Activated B cell treated with CpG ODN at 0.5 μM for 24 hours (primary cell): ENCODE measurements at regions not wholly inside any gene's neighbourhood (a gene's known extent, or its start where the extent isn't known, plus 50 kb on each side); places are given as distances from the start of the nearest gene placed in this dataset.

Experiments
- ATAC-seq: fragments of 200-7000 bp; cut with Tn5 transposase; one replicate; pipeline ENCODE4 v1.10.0; 2021; ENCODE audit warnings: low read depth, mild to moderate bottlenecking, moderate library complexity
- CTCF ChIA-PET: fragments of 350-600 bp; sonication (Branson Sonifier 250); formaldehyde crosslinking; loops from one replicate; lab custom pipeline; 2021; ENCODE audit warnings: antibody characterized with exemption; lab: Charles Lee
- POLR2A ChIA-PET: fragments of 350-600 bp; sonication (Branson Sonifier 250); formaldehyde crosslinking; loops from one replicate; lab custom pipeline; 2021; ENCODE audit warnings: antibody characterized with exemption; lab: Charles Lee
- DNase-seq: peaks from one replicate; pipeline ENCODE4 v3.0.0; 2022
- H3K27ac Mint-ChIP-seq: one replicate; pipeline ENCODE4 v1.8.0; 2020; ENCODE audit warnings: mixed read lengths
- H3K27me3 Mint-ChIP-seq: one replicate; pipeline ENCODE4 v1.8.0; 2021; ENCODE audit warnings: mixed read lengths
- H3K36me3 Mint-ChIP-seq: one replicate; pipeline ENCODE4 v1.8.0; 2021; ENCODE audit warnings: low read depth, mixed read lengths
- H3K4me1 Mint-ChIP-seq: one replicate; pipeline ENCODE4 v1.8.0; 2021; ENCODE audit warnings: mixed read lengths
- H3K4me3 Mint-ChIP-seq: one replicate; pipeline ENCODE4 v1.8.0; 2020; ENCODE audit warnings: mild to moderate bottlenecking, mixed read lengths
- H3K9me3 Mint-ChIP-seq: one replicate; pipeline ENCODE4 v1.8.0; 2020; ENCODE audit warnings: mixed read lengths
- CTCF ChIP-seq: fragments of 200-600 bp; IDR thresholded peaks from one replicate; pipeline ENCODE4 v1.8.0; 2022; ENCODE audit warnings: antibody characterized with exemption, mild to moderate bottlenecking
- intact Hi-C: fragments of 100-400 bp; cut with micrococcal nuclease; formaldehyde crosslinking; loops from one replicate; pipeline ENCODE4 v1.15.1; 2024

GRCh38 chr1:55820501-55820900 is 605.3 kb upstream of the USP24 start:
- Mint-ChIP-seq H3K36me3 (no peaks in the 10 kb centered on the region), H3K9me3 (no peaks in the 10 kb centered on the region), H3K4me3 (no peak overlapping the region), H3K27ac (no peak overlapping the region), H3K27me3 (peaks cover 4% of the 10 kb centered on the region), H3K4me1 (no peaks in the 10 kb centered on the region)
- intact Hi-C loops, result no loop called here
- ATAC-seq (no peak), DNase-seq (no peak)
- no peak for TF ChIP-seq CTCF
- CTCF ChIA-PET, result no interaction called here
- POLR2A ChIA-PET, result no interaction called here

- Mint-ChIP-seq H3K27me3 (peaks cover 4% of the 10 kb centered on the region), H3K4me1 (no peaks in the 10 kb centered on the region), H3K27ac (no peak overlapping the region), H3K36me3 (no peaks in the 10 kb centered on the region), H3K9me3 (no peaks in the 10 kb centered on the region), H3K4me3 (no peak overlapping the region)
- ATAC-seq (no peak), DNase-seq (no peak)
- ChIA-PET CTCF (no interaction called here), POLR2A (no interaction called here)
- intact Hi-C loops, result no loop called here
- TF ChIP-seq CTCF, result no peak
Measured at GRCh38 chr1:55819011-55819410, 603.8 kb upstream of the USP24 start.

GRCh38 chr1:55816456-55817426 is 601.6 kb upstream of the USP24 start:
- intact Hi-C loops, result no loop called here
- H3K4me1 Mint-ChIP-seq, result no peaks in the 10 kb centered on the region
- CTCF ChIA-PET, result no interaction called here
- peaks cover 2% of the 10 kb centered on the region for H3K27me3 Mint-ChIP-seq
- DNase-seq (no peak), ATAC-seq (no peak)
- no peak overlapping the region for H3K4me3 Mint-ChIP-seq
- no peak overlapping the region for H3K27ac Mint-ChIP-seq
- no peak for TF ChIP-seq CTCF
- H3K36me3 Mint-ChIP-seq, result no peaks in the 10 kb centered on the region
- POLR2A ChIA-PET, result no interaction called here
- no peaks in the 10 kb centered on the region for H3K9me3 Mint-ChIP-seq

- ATAC-seq, result no peak
- H3K4me3 Mint-ChIP-seq, result no peak overlapping the region
- no peak for TF ChIP-seq CTCF
- no peak for DNase-seq
- no peaks in the 10 kb centered on the region for H3K4me1 Mint-ChIP-seq
- H3K9me3 Mint-ChIP-seq, result no peaks in the 10 kb centered on the region
- H3K27me3 Mint-ChIP-seq, result peaks cover 2% of the 10 kb centered on the region
- ChIA-PET CTCF (no interaction called here), POLR2A (no interaction called here)
- intact Hi-C loops, result no loop called here
- H3K36me3 Mint-ChIP-seq, result no peaks in the 10 kb centered on the region
- H3K27ac Mint-ChIP-seq, result no peak overlapping the region
Measured at GRCh38 chr1:55815745-55816455, 600.7 kb upstream of the USP24 start.

GRCh38 chr1:55814967-55815366 is 599.8 kb upstream of the USP24 start:
- intact Hi-C loops, result no loop called here
- Mint-ChIP-seq H3K9me3 (no peaks in the 10 kb centered on the region), H3K4me3 (no peak overlapping the region), H3K27ac (no peak overlapping the region), H3K36me3 (no peaks in the 10 kb centered on the region), H3K27me3 (peaks cover 2% of the 10 kb centered on the region), H3K4me1 (no peaks in the 10 kb centered on the region)
- ChIA-PET POLR2A (no interaction called here), CTCF (no interaction called here)
- DNase-seq (no peak), ATAC-seq (no peak)
- TF ChIP-seq CTCF, result no peak
